Type B pancreatic cell (in vitro differentiated cells): ENCODE measurements at regions not wholly inside any gene's neighbourhood (a gene's known extent, or its start where the extent isn't known, plus 50 kb on each side); places are given as distances from the start of the nearest gene placed in this dataset.

Experiments used
- DNase-seq: peaks from one replicate; pipeline ENCODE4 v3.0.0; 2021; ENCODE audit warnings: mixed read lengths; ENCODE audit not compliant: unreplicated experiment; ENCODE audit errors: extremely low spot score
- H3K27ac Mint-ChIP-seq: 2 replicates; pipeline ENCODE4 v1.8.0; 2021; ENCODE audit warnings: mild to moderate bottlenecking, mixed read lengths
- H3K27me3 Mint-ChIP-seq: 2 replicates; pipeline ENCODE4 v1.8.0; 2021; ENCODE audit warnings: mixed read lengths
- H3K36me3 Mint-ChIP-seq: 2 replicates; pipeline ENCODE4 v1.8.0; 2021; ENCODE audit warnings: mixed read lengths
- H3K4me1 Mint-ChIP-seq: one replicate; pipeline ENCODE4 v1.8.0; 2021; ENCODE audit warnings: mixed read lengths; ENCODE audit not compliant: unreplicated experiment
- H3K4me3 Mint-ChIP-seq: 2 replicates; pipeline ENCODE4 v1.8.0; 2021; ENCODE audit warnings: mild to moderate bottlenecking, mixed read lengths
- H3K9me3 Mint-ChIP-seq: 2 replicates; pipeline ENCODE4 v1.8.0; 2021; ENCODE audit warnings: mixed read lengths
- CTCF ChIP-seq: fragments of 200-600 bp; sonication (generic); conservative IDR thresholded peaks from 2 replicates; pipeline ENCODE4 v1.5.0; 2021; ENCODE audit warnings: antibody characterized with exemption, mild to moderate bottlenecking

GRCh38 chr2:175732531-175732930 is 269.5 kb downstream of the LNPK start:
- no peaks in the 10 kb centered on the region for H3K36me3 Mint-ChIP-seq
- H3K27me3 Mint-ChIP-seq, result peaks cover 3% of the 10 kb centered on the region
- H3K4me3 Mint-ChIP-seq, result no peak overlapping the region
- TF ChIP-seq CTCF, result no peak
- DNase-seq, result no peak
- no peak overlapping the region for H3K27ac Mint-ChIP-seq
- peaks cover 4% of the 10 kb centered on the region for H3K9me3 Mint-ChIP-seq
- H3K4me1 Mint-ChIP-seq, result peaks cover 5% of the 10 kb centered on the region

GRCh38 chr2:175730050-175730449 is 272.0 kb downstream of the LNPK start:
- Mint-ChIP-seq H3K27me3 (no peaks in the 10 kb centered on the region), H3K4me1 (peaks cover 2% of the 10 kb centered on the region), H3K4me3 (no peak overlapping the region), H3K27ac (no peak overlapping the region), H3K9me3 (peaks cover 4% of the 10 kb centered on the region), H3K36me3 (no peaks in the 10 kb centered on the region)
- no peak for TF ChIP-seq CTCF
- DNase-seq, result no peak

GRCh38 chr2:175729049-175729706 is 272.9 kb downstream of the LNPK start:
- H3K27ac Mint-ChIP-seq, result no peak overlapping the region
- H3K36me3 Mint-ChIP-seq, result no peaks in the 10 kb centered on the region
- peaks cover 4% of the 10 kb centered on the region for H3K9me3 Mint-ChIP-seq
- DNase-seq, result no peak
- H3K27me3 Mint-ChIP-seq, result no peaks in the 10 kb centered on the region
- no peaks in the 10 kb centered on the region for H3K4me1 Mint-ChIP-seq
- no peak for TF ChIP-seq CTCF
- H3K4me3 Mint-ChIP-seq, result no peak overlapping the region

GRCh38 chr2:175728032-175728431 is 274.0 kb downstream of the LNPK start:
- Mint-ChIP-seq H3K36me3 (no peaks in the 10 kb centered on the region), H3K9me3 (peaks cover 4% of the 10 kb centered on the region), H3K4me1 (no peaks in the 10 kb centered on the region), H3K4me3 (no peak overlapping the region), H3K27me3 (no peaks in the 10 kb centered on the region), H3K27ac (no peak overlapping the region)
- no peak for DNase-seq
- TF ChIP-seq CTCF, result no peak

- Mint-ChIP-seq H3K4me3 (no peak overlapping the region), H3K27ac (no peak overlapping the region), H3K4me1 (no peaks in the 10 kb centered on the region), H3K27me3 (no peaks in the 10 kb centered on the region), H3K9me3 (peaks cover 4% of the 10 kb centered on the region), H3K36me3 (no peaks in the 10 kb centered on the region)
- no peak for DNase-seq
- TF ChIP-seq CTCF, result no peak
These were observed 275.8 kb downstream of the LNPK start for GRCh38 chr2:175726223-175726622.

- Mint-ChIP-seq H3K9me3 (peaks cover 4% of the 10 kb centered on the region), H3K36me3 (no peaks in the 10 kb centered on the region), H3K4me1 (no peaks in the 10 kb centered on the region), H3K27ac (no peak overlapping the region), H3K27me3 (peaks cover 14% of the 10 kb centered on the region), H3K4me3 (no peak overlapping the region)
- TF ChIP-seq CTCF, result no peak
- DNase-seq, result no peak
These were observed 292.8 kb downstream of the LNPK start for GRCh38 chr2:175709248-175709647.
